ENCODE measurements at regions not wholly inside any gene's neighbourhood (a gene's known extent, or its start where the extent isn't known, plus 50 kb on each side); places are given as distances from the start of the nearest gene placed in this dataset.

DNA sequence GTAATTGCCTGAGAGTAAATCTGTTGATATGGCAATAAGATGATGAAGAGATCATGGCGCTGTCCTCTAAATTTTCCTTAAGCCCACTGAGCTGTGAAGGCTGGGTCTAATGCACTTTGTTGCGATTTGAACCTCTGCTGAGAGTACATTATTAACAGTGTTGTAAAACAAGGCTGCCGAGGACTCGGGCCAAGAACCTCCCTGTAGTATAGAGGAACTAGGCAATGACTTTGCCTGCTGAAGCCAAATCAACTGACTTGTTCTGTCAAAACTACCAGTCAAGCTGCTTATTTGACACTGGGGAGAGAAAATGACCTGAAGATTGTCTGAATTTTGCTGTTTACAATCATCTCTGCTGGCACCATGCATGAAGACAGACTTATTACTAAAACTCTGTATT lies 1154.7 kb downstream of the DTWD2 start:
- H3K4me1 ChIP-seq (ENCODE audit: control insufficient read depth in 5 of 5, insufficient read depth in 5 of 5, low read length in 5 of 5): peaks cover 0 to 2% (median 0%) of the 10 kb centered on the region in 5 donors
- DNase-seq (peak in 1 of 3 donors; percentile 17), ATAC-seq (ENCODE audit: insufficient read depth, low FRiP score) (no peak)
- H3K27ac ChIP-seq (ENCODE audit: low read depth in 1 of 2, low read length in 1 of 2): no peak overlapping the region
- H3K9ac ChIP-seq (ENCODE audit: insufficient read depth in 1 of 2, low read length in 2 of 2): no peak overlapping the region
- H3K36me3 ChIP-seq (ENCODE audit: control insufficient read depth in 4 of 4, insufficient read depth in 4 of 4, low read length in 4 of 4): no peaks in the 10 kb centered on the region
- H3K27me3 ChIP-seq (ENCODE audit: control insufficient read depth in 3 of 3, insufficient read depth in 3 of 3, low read length in 2 of 3): no peaks in the 10 kb centered on the region
- peaks cover 0 to 8% (median 0%) of the 10 kb centered on the region in 4 donors for H3K9me3 ChIP-seq (ENCODE audit: control insufficient read depth in 4 of 4, insufficient read depth in 3 of 4, low read length in 3 of 4)
- WGBS, 2 donors: 87 to 96% methylated on average over 4 of the region's 4 CpGs
- no peak overlapping the region for H3K4me3 ChIP-seq
- TF ChIP-seq, protein P1, sequence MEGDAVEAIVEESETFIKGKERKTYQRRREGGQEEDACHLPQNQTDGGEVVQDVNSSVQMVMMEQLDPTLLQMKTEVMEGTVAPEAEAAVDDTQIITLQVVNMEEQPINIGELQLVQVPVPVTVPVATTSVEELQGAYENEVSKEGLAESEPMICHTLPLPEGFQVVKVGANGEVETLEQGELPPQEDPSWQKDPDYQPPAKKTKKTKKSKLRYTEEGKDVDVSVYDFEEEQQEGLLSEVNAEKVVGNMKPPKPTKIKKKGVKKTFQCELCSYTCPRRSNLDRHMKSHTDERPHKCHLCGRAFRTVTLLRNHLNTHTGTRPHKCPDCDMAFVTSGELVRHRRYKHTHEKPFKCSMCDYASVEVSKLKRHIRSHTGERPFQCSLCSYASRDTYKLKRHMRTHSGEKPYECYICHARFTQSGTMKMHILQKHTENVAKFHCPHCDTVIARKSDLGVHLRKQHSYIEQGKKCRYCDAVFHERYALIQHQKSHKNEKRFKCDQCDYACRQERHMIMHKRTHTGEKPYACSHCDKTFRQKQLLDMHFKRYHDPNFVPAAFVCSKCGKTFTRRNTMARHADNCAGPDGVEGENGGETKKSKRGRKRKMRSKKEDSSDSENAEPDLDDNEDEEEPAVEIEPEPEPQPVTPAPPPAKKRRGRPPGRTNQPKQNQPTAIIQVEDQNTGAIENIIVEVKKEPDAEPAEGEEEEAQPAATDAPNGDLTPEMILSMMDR (IDR thresholded peaks at IDR 0.05; ENCODE audit: control extremely low read depth, extremely low read depth): no peak

DNA sequence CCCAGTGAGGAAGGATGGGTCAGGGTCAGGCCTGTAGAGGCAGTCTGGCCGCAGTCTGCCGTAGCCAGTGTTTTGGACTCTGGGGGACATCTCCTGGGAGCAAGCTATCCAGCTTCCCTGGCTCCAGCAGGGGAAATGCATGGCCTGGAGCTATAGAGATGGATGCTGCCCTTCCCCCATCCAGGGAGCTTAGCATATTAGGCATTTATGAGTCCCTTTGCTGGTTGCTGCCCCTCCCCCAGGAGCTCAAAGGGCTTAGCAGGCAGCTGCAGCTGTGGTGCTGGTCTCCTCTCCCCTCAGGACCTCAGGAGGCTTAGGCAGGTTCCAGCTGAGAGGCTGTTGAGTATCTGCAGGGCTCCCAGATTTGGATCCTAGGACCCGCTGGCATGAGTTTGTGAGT lies 1158.7 kb downstream of the DTWD2 start:
- WGBS, 2 donors: 89% methylated on average over 3 of the region's 3 CpGs
- Histone ChIP-seq H3K4me3 (no peak overlapping the region), H3K4me1 (ENCODE audit: control insufficient read depth in 5 of 5, insufficient read depth in 5 of 5, low read length in 5 of 5) (peaks cover 0 to 2% (median 0%) of the 10 kb centered on the region in 5 donors), H3K9ac (ENCODE audit: insufficient read depth in 1 of 2, low read length in 2 of 2) (no peak overlapping the region), H3K27me3 (ENCODE audit: control insufficient read depth in 3 of 3, insufficient read depth in 3 of 3, low read length in 2 of 3) (no peaks in the 10 kb centered on the region), H3K36me3 (ENCODE audit: control insufficient read depth in 4 of 4, insufficient read depth in 4 of 4, low read length in 4 of 4) (no peaks in the 10 kb centered on the region), H3K27ac (ENCODE audit: low read depth in 1 of 2, low read length in 1 of 2) (no peak overlapping the region), H3K9me3 (ENCODE audit: control insufficient read depth in 4 of 4, insufficient read depth in 3 of 4, low read length in 3 of 4) (peaks cover 0 to 8% (median 0%) of the 10 kb centered on the region in 4 donors)
- DNase-seq (no peak), ATAC-seq (ENCODE audit: insufficient read depth, low FRiP score) (no peak)
- TF ChIP-seq, protein P1 (IDR thresholded peaks at IDR 0.05; ENCODE audit: control extremely low read depth, extremely low read depth): no peak

DNA sequence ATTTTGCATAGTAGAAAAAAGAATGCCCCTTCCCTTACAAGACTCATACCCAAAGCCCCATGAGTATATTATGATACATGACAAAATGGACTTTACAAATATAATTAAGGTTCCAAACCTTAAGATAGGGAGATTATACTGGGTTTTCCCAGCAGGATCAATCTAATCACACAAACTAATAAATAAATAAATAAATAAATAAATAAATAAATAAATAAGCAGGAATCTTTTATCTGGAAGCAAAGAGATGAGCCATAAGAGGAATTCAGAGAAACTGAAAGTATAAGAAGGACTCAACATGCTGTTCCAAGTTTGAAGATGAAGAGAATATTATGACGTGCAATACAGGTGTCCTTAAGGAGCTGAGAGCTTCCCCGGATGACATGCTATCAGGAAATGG lies 1174.5 kb downstream of the DTWD2 start:
- WGBS, 2 donors: 91 to 92% methylated on average over 2 of the region's 2 CpGs
- no peaks in the 10 kb centered on the region for H3K4me1 ChIP-seq (ENCODE audit: control insufficient read depth in 5 of 5, insufficient read depth in 5 of 5, low read length in 5 of 5)
- H3K9ac ChIP-seq (ENCODE audit: insufficient read depth in 1 of 2, low read length in 2 of 2): no peak overlapping the region
- no peaks in the 10 kb centered on the region for H3K27me3 ChIP-seq (ENCODE audit: control insufficient read depth in 3 of 3, insufficient read depth in 3 of 3, low read length in 2 of 3)
- TF ChIP-seq, protein P1 (IDR thresholded peaks at IDR 0.05; ENCODE audit: control extremely low read depth, extremely low read depth): no peak
- no peak overlapping the region for H3K27ac ChIP-seq (ENCODE audit: low read depth in 1 of 2, low read length in 1 of 2)
- H3K9me3 ChIP-seq (ENCODE audit: control insufficient read depth in 4 of 4, insufficient read depth in 3 of 4, low read length in 3 of 4): peaks cover 0 to 3% (median 0%) of the 10 kb centered on the region in 4 donors
- no peak overlapping the region for H3K4me3 ChIP-seq
- no peaks in the 10 kb centered on the region for H3K36me3 ChIP-seq (ENCODE audit: control insufficient read depth in 4 of 4, insufficient read depth in 4 of 4, low read length in 4 of 4)
- ATAC-seq (ENCODE audit: insufficient read depth, low FRiP score) (no peak), DNase-seq (no peak)

DNA sequence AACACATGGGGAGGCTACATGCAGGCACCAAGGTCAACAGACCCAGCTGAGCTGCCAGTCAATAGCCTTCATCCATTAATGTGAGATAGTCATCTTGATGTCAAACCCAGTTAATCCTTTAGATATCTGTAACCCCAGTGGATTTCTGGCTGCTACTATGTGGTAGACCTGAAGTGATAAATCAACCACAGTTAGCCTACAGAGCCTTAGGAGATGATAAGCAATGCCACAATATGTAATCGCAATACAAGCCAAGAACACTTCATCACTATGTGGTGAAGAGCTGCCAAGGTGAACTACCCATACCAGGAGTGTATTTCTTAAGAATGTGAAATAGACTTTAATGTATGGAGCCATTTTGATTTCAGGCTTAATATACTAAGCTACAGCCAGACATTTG lies 1175.5 kb downstream of the DTWD2 start:
- no peaks in the 10 kb centered on the region for H3K27me3 ChIP-seq (ENCODE audit: control insufficient read depth in 3 of 3, insufficient read depth in 3 of 3, low read length in 2 of 3)
- ATAC-seq (ENCODE audit: insufficient read depth, low FRiP score) (no peak), DNase-seq (no peak)
- H3K36me3 ChIP-seq (ENCODE audit: control insufficient read depth in 4 of 4, insufficient read depth in 4 of 4, low read length in 4 of 4): no peaks in the 10 kb centered on the region
- TF ChIP-seq, protein P1 (IDR thresholded peaks at IDR 0.05; ENCODE audit: control extremely low read depth, extremely low read depth): no peak
- H3K9me3 ChIP-seq (ENCODE audit: control insufficient read depth in 4 of 4, insufficient read depth in 3 of 4, low read length in 3 of 4): peaks cover 0 to 3% (median 0%) of the 10 kb centered on the region in 4 donors
- no peak overlapping the region for H3K9ac ChIP-seq (ENCODE audit: insufficient read depth in 1 of 2, low read length in 2 of 2)
- no peak overlapping the region for H3K4me3 ChIP-seq
- no peaks in the 10 kb centered on the region for H3K4me1 ChIP-seq (ENCODE audit: control insufficient read depth in 5 of 5, insufficient read depth in 5 of 5, low read length in 5 of 5)
- WGBS, 2 donors: 84 to 92% methylated on average over 1 of the region's 1 CpG
- H3K27ac ChIP-seq (ENCODE audit: low read depth in 1 of 2, low read length in 1 of 2): no peak overlapping the region
